NT2/D1 (cell line): ENCODE measurements at regions not wholly inside any gene's neighbourhood (a gene's known extent, or its start where the extent isn't known, plus 50 kb on each side); places are given as distances from the start of the nearest gene placed in this dataset.

Source experiments
- DNase-seq: peaks from one replicate; pipeline ENCODE4 v3.0.0-alpha.2; 2011; ENCODE audit warnings: low read depth, low spot score
- H3K27me3 ChIP-seq: 2 replicates; pipeline ENCODE4 v1.6.0; 2011; ENCODE audit warnings: mild to moderate bottlenecking; ENCODE audit not compliant: insufficient read length, insufficient read depth
- H3K36me3 ChIP-seq: 2 replicates; pipeline ENCODE4 v1.6.1; 2011; ENCODE audit warnings: mild to moderate bottlenecking, low read length, mixed read lengths; ENCODE audit not compliant: insufficient read depth, insufficient read length
- H3K4me1 ChIP-seq: 2 replicates; pipeline ENCODE4 v1.5.1; 2011; ENCODE audit not compliant: insufficient read depth, insufficient read length
- H3K4me3 ChIP-seq: 2 replicates; pipeline ENCODE4 v1.5.1; 2011; ENCODE audit warnings: low read depth; ENCODE audit not compliant: insufficient read length
- H3K9ac ChIP-seq: 2 replicates; pipeline ENCODE4 v1.6.0; 2011; ENCODE audit warnings: low read depth; ENCODE audit not compliant: insufficient read length
- H3K9me3 ChIP-seq: 2 replicates; pipeline ENCODE4 v1.5.1; 2011; ENCODE audit warnings: mild to moderate bottlenecking, low read length; ENCODE audit not compliant: insufficient read depth
- SUZ12 ChIP-seq: IDR thresholded peaks from 2 replicates; pipeline ENCODE4 v1.6.1; 2011; ENCODE audit not compliant: insufficient read length, insufficient read depth; ENCODE audit errors: extremely low read depth
- YY1 ChIP-seq: IDR thresholded peaks from 2 replicates; pipeline ENCODE4 v1.6.1; 2011; ENCODE audit not compliant: insufficient read length, insufficient read depth
- ZNF274 ChIP-seq: IDR thresholded peaks from 2 replicates; pipeline ENCODE4 v1.6.1; 2011; ENCODE audit warnings: mild to moderate bottlenecking, low read depth, low read length

- peaks cover 10% of the 10 kb centered on the region; the same call in 1 of the 2 replicates for H3K9me3 ChIP-seq
- peaks cover 2% of the 10 kb centered on the region for H3K4me1 ChIP-seq
- no peaks in the 10 kb centered on the region for H3K27me3 ChIP-seq
- no peak overlapping the region for H3K4me3 ChIP-seq
- TF ChIP-seq YY1 (no peak), SUZ12 (no peak), ZNF274 (no peak)
- H3K9ac ChIP-seq = no peak overlapping the region
- DNase-seq = no peak
- no peaks in the 10 kb centered on the region for H3K36me3 ChIP-seq
These were observed 182.3 kb upstream of the RALGAPA2 start for GRCh38 chr20:20894753-20895152.

- H3K4me1 ChIP-seq = peaks cover 2% of the 10 kb centered on the region
- no peak for TF ChIP-seq SUZ12
- no peak for TF ChIP-seq YY1
- no peak for TF ChIP-seq ZNF274
- H3K4me3 ChIP-seq = no peak overlapping the region
- H3K9ac ChIP-seq = no peak overlapping the region
- H3K9me3 ChIP-seq = peaks cover 9% of the 10 kb centered on the region; the same call in 1 of the 2 replicates
- H3K36me3 ChIP-seq = no peaks in the 10 kb centered on the region
- DNase-seq = no peak
- H3K27me3 ChIP-seq = no peaks in the 10 kb centered on the region
These were observed 181.8 kb upstream of the RALGAPA2 start for GRCh38 chr20:20894280-20894679.

- no peak overlapping the region for H3K9ac ChIP-seq
- no peaks in the 10 kb centered on the region for H3K27me3 ChIP-seq
- H3K4me1 ChIP-seq = peaks cover 8% of the 10 kb centered on the region
- H3K9me3 ChIP-seq = no peaks in the 10 kb centered on the region
- no peak overlapping the region for H3K4me3 ChIP-seq
- TF ChIP-seq YY1 = no peak
- no peak for TF ChIP-seq ZNF274
- no peak for TF ChIP-seq SUZ12
- H3K36me3 ChIP-seq = no peaks in the 10 kb centered on the region
- no peak for DNase-seq
These were observed 179.9 kb upstream of the RALGAPA2 start for GRCh38 chr20:20892328-20892727.

- TF ChIP-seq ZNF274 (no peak), YY1 (no peak), SUZ12 (no peak)
- Histone ChIP-seq H3K27me3 (no peaks in the 10 kb centered on the region), H3K4me3 (no peak overlapping the region), H3K9ac (no peak overlapping the region), H3K36me3 (no peaks in the 10 kb centered on the region), H3K4me1 (peaks cover 8% of the 10 kb centered on the region), H3K9me3 (no peaks in the 10 kb centered on the region)
- no peak for DNase-seq
These were observed 178.3 kb upstream of the RALGAPA2 start for GRCh38 chr20:20890751-20891150.

- TF ChIP-seq YY1 (no peak), ZNF274 (no peak), SUZ12 (no peak)
- H3K4me3 ChIP-seq = no peak overlapping the region
- no peaks in the 10 kb centered on the region for H3K9me3 ChIP-seq
- no peak overlapping the region for H3K9ac ChIP-seq
- no peak for DNase-seq
- H3K27me3 ChIP-seq = no peaks in the 10 kb centered on the region
- H3K36me3 ChIP-seq = no peaks in the 10 kb centered on the region
- peaks cover 8% of the 10 kb centered on the region for H3K4me1 ChIP-seq
These were observed 176.5 kb upstream of the RALGAPA2 start for GRCh38 chr20:20888936-20889335.

GRCh38 chr20:20888266-20888656 is 175.8 kb upstream of the RALGAPA2 start:
- H3K9ac ChIP-seq = no peak overlapping the region
- H3K4me3 ChIP-seq = no peak overlapping the region
- H3K9me3 ChIP-seq = no peaks in the 10 kb centered on the region
- TF ChIP-seq ZNF274 (no peak), YY1 (no peak), SUZ12 (no peak)
- H3K27me3 ChIP-seq = no peaks in the 10 kb centered on the region
- no peak for DNase-seq
- no peaks in the 10 kb centered on the region for H3K36me3 ChIP-seq
- H3K4me1 ChIP-seq = peaks cover 8% of the 10 kb centered on the region

GRCh38 chr20:20887593-20888265 is 175.3 kb upstream of the RALGAPA2 start:
- DNase-seq = no peak
- Histone ChIP-seq H3K9ac (no peak overlapping the region), H3K36me3 (no peaks in the 10 kb centered on the region), H3K4me3 (no peak overlapping the region), H3K27me3 (no peaks in the 10 kb centered on the region), H3K9me3 (no peaks in the 10 kb centered on the region), H3K4me1 (peaks cover 8% of the 10 kb centered on the region)
- no peak for TF ChIP-seq ZNF274
- TF ChIP-seq SUZ12 = no peak
- TF ChIP-seq YY1 = no peak
